OCI-LY1 (cell line): ENCODE measurements at regions not wholly inside any gene's neighbourhood (a gene's known extent, or its start where the extent isn't known, plus 50 kb on each side); places are given as distances from the start of the nearest gene placed in this dataset.

ENCODE experiments used
- CTCF ChIP-seq: fragments of 200-600 bp; sonication (generic), shearing (Covaris generic); IDR thresholded peaks from 2 replicates; pipeline ENCODE4 v1.5.1; 2017; ENCODE audit warnings: mild to moderate bottlenecking, antibody characterized with exemption, low read length, moderate library complexity, mixed read lengths
- EZH2 ChIP-seq: fragments of 200-600 bp; sonication (generic), shearing (Covaris generic); IDR thresholded peaks from 2 replicates; pipeline ENCODE4 v1.8.0; 2017; ENCODE audit warnings: borderline replicate concordance, mixed run types, mild to moderate bottlenecking, antibody characterized with exemption, low read length, moderate library complexity, mixed read lengths

GRCh38 chr10:44016589-44017482 lies 368.1 kb downstream of the CXCL12 start:
- TF ChIP-seq CTCF (no peak), EZH2 (no peak)
